GM19240 (cell line): ENCODE measurements at regions not wholly inside any gene's neighbourhood (a gene's known extent, or its start where the extent isn't known, plus 50 kb on each side); places are given as distances from the start of the nearest gene placed in this dataset.
"Not testable (repeated sequence)": the region's sequence is repeated elsewhere in the genome, so short reads cannot be mapped to it uniquely, and the experiment has no call there.

Source experiments
- DNase-seq: peaks from one replicate; pipeline ENCODE4 v3.0.0; 2011; ENCODE audit warnings: low spot score; ENCODE audit not compliant: insufficient read length

- DNase-seq: no peak
These were observed 260.7 kb downstream of the NSUN3 start for GRCh38 chr3:94323596-94323995.

GRCh38 chr3:94331831-94332230, 269.0 kb downstream of the NSUN3 start:
- no peak for DNase-seq

- DNase-seq: no peak
These were observed 273.3 kb downstream of the NSUN3 start for GRCh38 chr3:94336046-94336753.

- no peak for DNase-seq
These were observed 282.2 kb downstream of the NSUN3 start for GRCh38 chr3:94345101-94345500.

DNA sequence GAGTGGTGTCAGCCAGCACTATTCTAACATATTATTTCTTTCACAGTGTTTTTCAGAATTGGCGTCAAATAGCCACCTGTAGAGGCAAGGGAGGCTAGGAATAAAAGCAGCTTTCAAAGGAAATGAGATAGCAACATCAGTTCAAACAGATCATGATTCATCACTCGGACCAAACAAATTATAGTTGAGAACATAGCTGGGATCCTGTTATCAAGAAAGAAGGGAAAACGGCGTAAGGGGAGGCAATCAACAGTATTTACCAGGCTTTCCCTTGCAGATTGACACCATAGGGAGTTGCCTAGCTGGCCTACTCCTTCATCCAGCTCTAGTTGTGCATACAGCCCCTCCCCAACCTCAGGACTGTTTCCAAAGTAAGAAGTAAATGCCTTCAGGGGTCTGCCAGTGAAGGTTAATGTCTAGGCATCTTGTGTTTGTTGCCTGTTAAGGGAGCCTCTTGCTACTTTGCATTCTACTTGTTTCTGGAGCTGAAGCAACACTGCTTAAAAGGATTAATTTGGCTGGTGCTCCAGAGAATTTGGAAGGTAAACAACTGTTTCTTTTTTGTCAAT, 286.5 kb downstream of the NSUN3 start:
- no peak for DNase-seq

GRCh38 chr3:94356581-94356980, 293.7 kb downstream of the NSUN3 start:
- DNase-seq: no peak

- no peak for DNase-seq
These were observed 297.1 kb downstream of the NSUN3 start for GRCh38 chr3:94359996-94360395.

DNA sequence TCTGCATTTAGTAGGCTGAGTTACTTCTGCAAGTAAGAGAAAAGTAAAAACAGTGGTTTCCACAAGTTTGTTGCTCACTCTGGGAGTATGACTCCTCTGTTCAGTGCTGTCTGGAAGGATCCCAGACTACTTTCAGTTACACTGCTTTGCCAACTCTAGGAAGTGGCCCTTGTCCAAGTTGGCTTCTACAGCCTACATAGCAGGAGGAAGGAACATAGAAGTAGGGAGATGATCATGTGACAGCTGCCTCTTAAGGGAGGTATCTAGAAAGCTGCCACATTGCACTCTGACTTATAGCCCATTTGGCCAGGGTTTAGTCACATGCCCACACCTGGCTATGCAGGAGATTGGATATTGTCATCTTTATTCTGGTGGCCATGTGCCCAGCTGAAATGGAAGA, 298.1 kb downstream of the NSUN3 start:
- no peak for DNase-seq

GRCh38 chr3:94362393-94362792, 299.5 kb downstream of the NSUN3 start:
- DNase-seq: no peak

GRCh38 chr3:94365006-94365405, 302.1 kb downstream of the NSUN3 start:
- no peak for DNase-seq

GRCh38 chr3:94372026-94372425, 309.2 kb downstream of the NSUN3 start:
- DNase-seq: no peak

DNA sequence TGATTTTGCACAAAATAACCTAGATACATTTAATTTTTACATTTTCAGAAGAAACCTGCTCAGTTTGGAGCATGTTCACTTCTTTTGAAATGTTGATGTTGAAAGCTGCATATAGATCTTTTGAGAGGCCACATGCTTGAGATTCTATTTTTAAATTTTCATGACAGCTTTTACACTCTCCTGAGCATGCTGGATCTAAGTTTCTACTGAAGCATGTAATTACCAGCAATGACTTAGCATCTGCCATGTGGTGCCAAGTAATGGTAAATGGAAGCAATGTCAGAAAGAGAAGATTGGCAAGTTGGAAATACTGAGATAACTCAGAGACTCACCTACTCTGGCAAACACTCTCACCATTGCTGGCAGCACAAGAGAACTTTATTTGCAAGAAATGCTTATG, 310.6 kb downstream of the NSUN3 start:
- DNase-seq: no peak

DNA sequence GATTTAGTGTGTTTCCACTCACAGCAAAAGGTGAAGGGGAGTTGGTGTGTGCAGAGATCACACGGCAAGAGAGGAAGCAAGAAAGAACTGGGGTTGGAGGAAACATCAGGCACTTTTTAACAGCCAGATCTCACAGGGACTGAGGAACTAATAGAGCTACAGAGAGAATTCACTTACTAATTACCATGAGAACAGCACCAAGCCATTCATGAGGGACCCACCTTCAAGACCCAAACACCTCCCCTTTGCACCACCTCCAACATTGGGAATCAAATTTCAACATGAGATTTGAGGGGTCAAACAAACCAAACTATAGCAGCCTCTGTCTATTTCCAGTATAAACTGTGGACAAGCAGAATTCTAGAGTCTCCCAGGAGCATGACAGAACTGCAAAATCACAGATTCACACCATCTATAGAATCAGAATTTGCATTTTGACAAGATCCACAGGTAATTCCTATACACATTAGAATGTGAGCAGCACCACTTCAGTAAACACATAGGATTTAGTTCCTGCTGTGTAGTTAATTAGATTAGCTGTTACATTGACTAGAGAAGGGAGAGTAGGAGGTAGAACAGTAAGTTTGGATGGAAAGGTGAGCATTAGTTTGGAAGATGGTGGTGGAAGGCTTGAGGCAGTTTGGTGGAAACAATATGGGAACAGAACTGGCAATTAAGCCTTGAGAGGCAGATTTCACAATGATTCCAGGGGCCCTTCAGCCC, 311.7 kb downstream of the NSUN3 start:
- DNase-seq: no peak

DNA sequence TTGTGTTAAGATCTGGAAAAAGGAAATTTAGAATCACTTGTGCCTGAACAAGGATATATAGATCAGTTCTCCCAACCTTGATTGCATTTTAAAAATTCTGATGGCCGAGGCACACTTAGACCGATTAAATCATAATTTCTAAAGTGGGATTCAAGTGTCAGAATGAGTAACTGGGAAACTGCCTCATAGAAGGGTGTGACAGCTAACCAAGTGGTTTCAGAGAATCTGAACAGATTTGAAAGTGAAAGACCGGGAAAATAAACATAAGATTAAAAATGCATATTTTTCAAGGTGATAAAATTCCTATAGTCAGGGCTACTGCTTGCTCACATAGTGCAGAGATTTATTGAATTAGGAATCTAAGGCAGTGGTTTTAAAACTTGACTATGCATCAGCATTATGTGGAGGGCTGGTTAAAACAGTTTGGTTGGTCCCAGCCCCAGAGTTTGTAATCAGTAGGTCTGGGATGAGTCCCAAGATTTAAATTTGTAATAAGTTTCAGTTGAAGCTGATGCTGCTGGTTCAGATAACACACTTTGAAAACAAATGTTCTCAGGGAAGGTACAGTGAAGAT, 314.3 kb downstream of the NSUN3 start:
- not testable (repeated sequence) for DNase-seq

GRCh38 chr3:94377863-94378262, 315.0 kb downstream of the NSUN3 start:
- DNase-seq: not testable (repeated sequence)

- no peak for DNase-seq
These were observed 315.5 kb downstream of the NSUN3 start for GRCh38 chr3:94378322-94378721.

DNA sequence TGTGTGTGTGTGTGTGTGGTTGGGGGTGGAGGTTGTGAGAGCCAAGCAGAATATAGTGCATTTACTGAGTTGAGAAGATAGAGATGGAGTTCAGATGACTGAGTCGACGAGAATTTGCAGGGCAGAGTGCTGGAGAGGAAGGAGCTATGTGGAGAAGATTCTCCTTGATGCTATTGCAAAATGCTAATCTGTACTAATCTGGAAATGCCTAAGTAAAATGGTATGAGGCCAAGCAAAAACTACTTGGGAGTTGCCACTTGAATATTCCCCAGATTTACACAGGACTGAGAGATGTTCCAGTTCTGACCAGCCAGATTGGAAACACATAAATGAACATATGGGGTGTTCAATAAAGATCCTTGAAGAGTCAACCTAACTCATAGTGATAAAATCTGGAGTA, 316.4 kb downstream of the NSUN3 start:
- DNase-seq: no peak

DNA sequence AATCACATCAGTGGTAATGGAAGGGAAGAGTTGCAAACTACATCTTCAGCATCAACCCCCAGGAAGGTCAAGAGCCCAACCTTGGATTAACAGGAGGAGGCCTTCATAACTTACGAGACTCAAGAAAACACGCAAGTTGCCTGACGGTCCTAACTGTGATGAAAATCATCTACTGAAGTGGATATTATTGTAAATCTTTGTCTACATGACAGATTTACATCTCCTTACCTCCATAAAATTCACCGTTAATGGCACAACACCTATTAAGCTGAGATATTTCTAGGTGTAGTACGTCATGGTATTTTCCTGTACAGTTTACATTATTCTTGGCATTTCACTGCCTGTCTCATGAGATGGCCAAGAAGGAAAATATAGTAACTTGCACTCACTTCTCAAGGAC, 332.0 kb downstream of the NSUN3 start:
- no peak for DNase-seq

- DNase-seq: no peak
These were observed 333.0 kb downstream of the NSUN3 start for GRCh38 chr3:94395851-94396250.

GRCh38 chr3:94398036-94398435, 335.2 kb downstream of the NSUN3 start:
- no peak for DNase-seq

DNA sequence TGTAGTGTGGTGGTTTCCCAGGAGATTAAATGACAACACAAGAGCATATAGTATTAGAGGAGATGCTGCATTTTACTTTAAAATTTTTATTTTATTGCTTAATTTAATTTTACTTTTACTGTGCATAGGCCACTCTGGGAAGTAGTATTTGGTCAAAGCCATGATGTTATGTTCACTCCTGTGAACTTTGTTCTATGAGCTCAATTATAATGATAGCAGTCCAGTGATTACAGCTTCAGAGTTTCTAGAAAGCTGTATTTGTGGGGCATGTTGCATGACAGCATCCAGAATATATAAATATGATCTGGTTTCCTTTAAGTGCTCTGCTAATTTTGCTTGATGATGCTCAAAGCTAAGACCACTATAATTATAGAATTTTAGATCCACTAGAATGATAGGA, 338.6 kb downstream of the NSUN3 start:
- DNase-seq: no peak

- DNase-seq: no peak
These were observed 339.3 kb downstream of the NSUN3 start for GRCh38 chr3:94402126-94402525.
